Keratinocyte (primary cell): ENCODE measurements at regions not wholly inside any gene's neighbourhood (a gene's known extent, or its start where the extent isn't known, plus 50 kb on each side); places are given as distances from the start of the nearest gene placed in this dataset.

Experiments
- DNase-seq: peaks from one replicate; pipeline ENCODE4 v3.0.0-alpha.2; 2011; ENCODE audit warnings: low read depth, missing footprints, low spot score
- FAIRE-seq: peaks from 2 replicates; lab custom pipeline; 2011; peaks lifted over from hg19 to GRCh38; lab: Jason Lieb, UNC
- H2AFZ ChIP-seq: 2 replicates; pipeline ENCODE4 v1.6.0; 2012; ENCODE audit warnings: low read length, control low read depth, inconsistent platforms; ENCODE audit not compliant: control insufficient read depth
- H3K27ac ChIP-seq: 2 replicates; pipeline ENCODE4 v1.5.1; 2011; ENCODE audit warnings: low read length; ENCODE audit not compliant: control insufficient read depth, insufficient read depth
- H3K27me3 ChIP-seq: 3 replicates; pipeline ENCODE4 v1.6.0; 2011; ENCODE audit warnings: low read length; ENCODE audit not compliant: control insufficient read depth, insufficient read depth; ENCODE audit errors: extremely low read depth
- H3K36me3 ChIP-seq, 2 experiments: 2 replicates in 1 of 2; 3 replicates in 1 of 2; pipeline ENCODE4 v1.5.1; 2011; ENCODE audit warnings: low read length in 2 of 2, mild to moderate bottlenecking in 1 of 2; ENCODE audit not compliant: control insufficient read depth in 2 of 2, insufficient read depth in 2 of 2; ENCODE audit errors: extremely low read depth in 1 of 2
- H3K4me1 ChIP-seq: 3 replicates; pipeline ENCODE4 v1.5.1; 2011; ENCODE audit warnings: low read length; ENCODE audit not compliant: control insufficient read depth, insufficient read depth; ENCODE audit errors: extremely low read depth
- H3K4me2 ChIP-seq: 3 replicates; pipeline ENCODE4 v1.6.0; 2011; ENCODE audit warnings: low read depth, low read length; ENCODE audit not compliant: control insufficient read depth, insufficient read depth; ENCODE audit errors: extremely low read depth
- H3K4me3 ChIP-seq, 3 experiments: fragments of 200-600 bp in 1 of 3; sonication (generic) in 1 of 3; 2 replicates in 2 of 3; 3 replicates in 1 of 3; pipeline ENCODE4 v1.5.1; 2011 to 2016; ENCODE audit warnings: low read length in 3 of 3, mild to moderate bottlenecking in 3 of 3, control low read depth in 2 of 3, inconsistent platforms in 1 of 3, low read depth in 1 of 3, mixed read lengths in 1 of 3, mixed run types in 1 of 3, moderate library complexity in 1 of 3; ENCODE audit not compliant: control insufficient read depth in 2 of 3, insufficient read depth in 2 of 3; ENCODE audit errors: extremely low read depth in 1 of 3
- H3K79me2 ChIP-seq: 2 replicates; pipeline ENCODE4 v1.6.0; 2012; ENCODE audit warnings: low read length; ENCODE audit not compliant: control insufficient read depth, insufficient read depth
- H3K9ac ChIP-seq: 3 replicates; pipeline ENCODE4 v1.6.0; 2011; ENCODE audit warnings: low read length; ENCODE audit not compliant: control insufficient read depth, insufficient read depth; ENCODE audit errors: extremely low read depth
- H3K9me1 ChIP-seq: 3 replicates; pipeline ENCODE4 v1.6.0; 2011; ENCODE audit warnings: low read length; ENCODE audit not compliant: control insufficient read depth, insufficient read depth; ENCODE audit errors: extremely low read depth
- H3K9me3 ChIP-seq: 2 replicates; pipeline ENCODE4 v1.5.1; 2012; ENCODE audit warnings: low read depth, low read length; ENCODE audit not compliant: control insufficient read depth
- H4K20me1 ChIP-seq: 3 replicates; pipeline ENCODE4 v1.6.0; 2011; ENCODE audit warnings: low read length; ENCODE audit not compliant: control insufficient read depth, insufficient read depth; ENCODE audit errors: extremely low read depth
- CTCF ChIP-seq, 3 experiments: IDR thresholded peaks in 1 of 3; conservative IDR thresholded peaks in 1 of 3; optimal IDR thresholded peaks in 1 of 3; 2 replicates in 2 of 3; 3 replicates in 1 of 3; pipeline versions ENCODE3 to v1.5.1; 2011; ENCODE audit warnings: low read length in 3 of 3, mild to moderate bottlenecking in 3 of 3, moderate library complexity in 2 of 3, control low read depth in 1 of 3, inconsistent platforms in 1 of 3; ENCODE audit not compliant: insufficient read depth in 2 of 3; ENCODE audit errors: extremely low read depth in 1 of 3
- EZH2 ChIP-seq: IDR thresholded peaks from one replicate; pipeline ENCODE4 v1.6.1; 2012; ENCODE audit warnings: inconsistent platforms, mild to moderate bottlenecking, low read length, moderate library complexity
- dilution Hi-C: fragments of 300-500 bp; cut with MboI; formaldehyde crosslinking; loops from one replicate; pipeline ENCODE4 v1.7.0; 2020; ENCODE audit warnings: low sequenced_read_pairs; ENCODE audit not compliant: extremely low pct_ligation_motif_present

GRCh38 chr11:27557226-27557625 lies 50.7 kb upstream of the LIN7C start:
- H3K27ac ChIP-seq, result no peak overlapping the region

More at GRCh38 chr11:27557226-27557625, 50.7 kb upstream of the LIN7C start:
- H3K79me2 ChIP-seq, result no peaks in the 10 kb centered on the region
- H3K9me3 ChIP-seq, result no peaks in the 10 kb centered on the region
- H3K27me3 ChIP-seq, result no peaks in the 10 kb centered on the region
- H3K4me3 ChIP-seq, result no peak overlapping the region
- no peak for TF ChIP-seq CTCF (optimal IDR thresholded peaks at IDR 0.05 in 1 of 3, IDR thresholded peaks at IDR 0.05 in 1 of 3, conservative IDR thresholded peaks at IDR 0.05 in 1 of 3; ENCODE audit: extremely low read depth in 1 of 3, insufficient read depth in 2 of 3, low read length in 3 of 3)
- TF ChIP-seq EZH2, result no peak
- H3K9ac ChIP-seq, result no peak overlapping the region
- DNase-seq (no peak), FAIRE-seq (no peak)
- no peak overlapping the region for H3K4me2 ChIP-seq
- no peaks in the 10 kb centered on the region for H3K4me1 ChIP-seq
- no peak overlapping the region for H2AFZ ChIP-seq
- dilution Hi-C loops, result no loop called here
- H3K9me1 ChIP-seq, result no peaks in the 10 kb centered on the region
- H4K20me1 ChIP-seq, result no peaks in the 10 kb centered on the region
- no peaks in the 10 kb centered on the region for H3K36me3 ChIP-seq
